SH-SY5Y (cell line): ENCODE measurements at regions not wholly inside any gene's neighbourhood (a gene's known extent, or its start where the extent isn't known, plus 50 kb on each side); places are given as distances from the start of the nearest gene placed in this dataset.

ENCODE experiments used
- GATA2 ChIP-seq: IDR thresholded peaks from 2 replicates; pipeline ENCODE4 v1.6.1; 2011; ENCODE audit warnings: mild to moderate bottlenecking, low read depth, low read length
- GATA3 ChIP-seq: IDR thresholded peaks from 2 replicates; pipeline ENCODE4 v1.6.1; 2011; ENCODE audit warnings: low read depth, mild to moderate bottlenecking, low read length, moderate library complexity

DNA sequence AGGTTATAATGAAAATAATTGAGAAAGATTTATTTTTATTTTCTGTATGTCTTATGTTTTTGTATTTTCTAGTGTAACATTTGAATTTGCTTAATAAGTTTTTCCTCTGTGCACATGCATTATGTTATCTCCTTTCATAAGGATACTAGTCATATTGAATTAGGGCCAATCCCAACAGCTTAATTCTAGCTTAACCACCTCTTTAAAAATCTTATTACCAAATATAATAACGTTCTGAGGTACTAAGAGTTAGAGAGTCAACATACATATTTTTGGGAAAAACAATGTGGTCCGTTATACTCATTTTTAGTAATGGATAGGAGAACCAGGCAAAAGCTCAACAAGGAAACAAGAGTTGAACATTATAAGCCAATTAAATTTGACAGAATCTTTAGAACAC lies 845.6 kb upstream of the SEL1L start:
- no peak for TF ChIP-seq GATA2
- TF ChIP-seq GATA3: no peak
